GM12873 (cell line): ENCODE measurements at regions not wholly inside any gene's neighbourhood (a gene's known extent, or its start where the extent isn't known, plus 50 kb on each side); places are given as distances from the start of the nearest gene placed in this dataset.

Experiments used
- CTCF ChIP-seq: IDR thresholded peaks from 2 replicates; pipeline ENCODE4 v1.5.1; 2012; ENCODE audit warnings: low read depth, mild to moderate bottlenecking, moderate library complexity, low read length, control low read depth; ENCODE audit not compliant: insufficient read depth; ENCODE audit errors: missing control alignments

- no peak for TF ChIP-seq CTCF
Measured at GRCh38 chr10:65265451-65265954, 1660.3 kb upstream of the LRRTM3 start.

GRCh38 chr10:65270969-65271368 is 1654.9 kb upstream of the LRRTM3 start:
- no peak for TF ChIP-seq CTCF

GRCh38 chr10:65273115-65273514 is 1652.7 kb upstream of the LRRTM3 start:
- no peak for TF ChIP-seq CTCF

- no peak for TF ChIP-seq CTCF
Measured at GRCh38 chr10:65275296-65275695, 1650.5 kb upstream of the LRRTM3 start.

GRCh38 chr10:65284495-65285041 is 1641.3 kb upstream of the LRRTM3 start:
- TF ChIP-seq CTCF: no peak

- TF ChIP-seq CTCF: no peak
Measured at GRCh38 chr10:65291286-65291685, 1634.5 kb upstream of the LRRTM3 start.

- no peak for TF ChIP-seq CTCF
Measured at GRCh38 chr10:65292551-65292950, 1633.3 kb upstream of the LRRTM3 start.
